ENCODE measurements at regions not wholly inside any gene's neighbourhood (a gene's known extent, or its start where the extent isn't known, plus 50 kb on each side); places are given as distances from the start of the nearest gene placed in this dataset.
"Not testable (repeated sequence)": the region's sequence is repeated elsewhere in the genome, so short reads cannot be mapped to it uniquely, and the experiment has no call there.

DNA sequence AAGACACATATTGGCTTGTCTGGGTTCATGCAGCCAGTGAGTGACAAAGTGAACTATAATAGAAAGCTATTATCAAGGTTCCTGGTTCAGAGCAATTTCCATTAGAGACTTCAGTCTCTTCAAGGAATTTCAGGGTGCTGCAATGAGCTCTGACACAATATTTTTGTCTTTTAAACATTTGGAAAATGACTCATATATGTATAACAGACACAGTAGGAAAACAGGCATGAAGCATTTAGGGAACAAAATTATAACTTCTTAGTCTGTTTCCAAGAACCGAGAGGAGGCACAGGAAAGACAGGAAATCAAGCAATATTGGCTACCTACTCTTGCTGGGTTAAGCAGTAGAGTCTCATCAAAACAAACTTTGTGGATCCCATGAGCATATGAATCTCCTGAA, 170.4 kb downstream of the PTPRC start:
- DNase-seq: no peak

DNA sequence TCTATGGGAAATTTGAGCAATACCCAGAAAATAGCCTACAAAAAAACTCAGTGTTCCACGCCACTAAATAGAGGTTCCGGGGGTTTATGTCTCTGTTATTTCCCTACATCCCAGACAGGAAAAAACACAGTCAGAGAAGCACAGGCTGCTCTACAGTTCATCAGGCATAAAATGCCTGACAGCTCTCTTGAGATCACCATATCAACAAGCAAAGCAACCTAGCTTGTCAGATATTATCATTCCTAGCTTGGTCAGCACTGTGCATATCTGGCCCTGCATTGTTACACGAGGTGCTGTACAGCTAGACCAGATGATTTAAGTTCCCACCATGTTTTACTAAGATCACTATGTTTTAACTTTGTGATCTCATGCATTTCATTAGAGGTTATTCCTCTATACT, 172.6 kb downstream of the PTPRC start:
- DNase-seq: no peak

DNA sequence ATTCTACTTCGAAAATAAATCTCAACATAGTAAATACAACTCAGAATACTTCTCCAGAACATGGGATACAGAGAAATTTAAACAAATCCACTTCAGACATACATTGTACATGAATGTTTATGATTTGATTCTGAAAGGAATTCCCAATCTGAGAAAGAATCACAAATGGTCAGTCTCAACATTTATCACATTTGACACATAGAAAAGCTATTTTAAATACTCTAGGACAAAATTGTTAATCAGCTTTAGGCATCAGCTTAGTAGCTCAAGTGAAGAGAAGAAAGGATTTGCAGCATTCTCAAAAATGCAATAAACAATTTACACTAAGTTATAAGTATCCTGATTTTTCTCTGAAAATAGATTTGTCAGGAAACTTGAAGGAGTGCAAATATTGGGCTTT, 184.8 kb downstream of the PTPRC start:
- DNase-seq: no peak

DNA sequence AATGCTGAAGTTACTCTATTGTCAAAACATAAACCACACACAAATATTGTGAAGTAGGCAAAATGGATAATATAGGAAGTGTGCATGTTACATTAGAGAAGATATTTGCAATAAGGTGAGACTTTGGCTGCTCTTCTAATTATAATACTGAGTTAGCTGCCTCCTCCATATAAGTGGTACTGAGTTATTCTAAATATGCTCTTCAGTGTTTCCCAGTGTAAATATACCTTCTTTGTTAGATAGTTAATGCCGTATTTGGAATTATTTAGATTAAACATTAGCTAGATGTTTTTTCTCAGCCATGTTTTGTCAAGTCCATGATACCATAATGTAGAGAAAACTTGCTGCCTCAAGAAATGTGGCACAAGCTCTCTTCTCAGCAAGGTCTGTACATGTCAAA, 186.4 kb downstream of the PTPRC start:
- DNase-seq: no peak

DNA sequence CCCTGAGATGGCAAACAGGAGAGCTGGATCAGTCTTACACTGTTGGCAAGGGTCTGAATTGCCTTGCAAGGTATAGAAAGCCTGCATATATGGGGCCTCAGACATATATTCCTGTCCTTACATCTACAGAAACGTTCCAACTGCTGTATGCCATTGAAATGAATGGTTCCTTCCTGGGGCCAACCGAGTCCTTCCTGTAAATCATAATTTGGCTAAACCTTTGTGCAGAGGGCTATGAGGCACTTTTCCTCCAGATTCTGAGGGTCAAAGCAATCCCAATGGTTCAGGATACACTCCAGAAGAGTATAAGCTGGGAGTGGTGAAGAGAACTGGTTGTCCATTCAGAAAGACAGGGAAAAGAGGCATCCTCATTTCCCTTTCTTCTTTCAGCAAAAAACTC, 190.5 kb downstream of the PTPRC start:
- DNase-seq: no peak

DNA sequence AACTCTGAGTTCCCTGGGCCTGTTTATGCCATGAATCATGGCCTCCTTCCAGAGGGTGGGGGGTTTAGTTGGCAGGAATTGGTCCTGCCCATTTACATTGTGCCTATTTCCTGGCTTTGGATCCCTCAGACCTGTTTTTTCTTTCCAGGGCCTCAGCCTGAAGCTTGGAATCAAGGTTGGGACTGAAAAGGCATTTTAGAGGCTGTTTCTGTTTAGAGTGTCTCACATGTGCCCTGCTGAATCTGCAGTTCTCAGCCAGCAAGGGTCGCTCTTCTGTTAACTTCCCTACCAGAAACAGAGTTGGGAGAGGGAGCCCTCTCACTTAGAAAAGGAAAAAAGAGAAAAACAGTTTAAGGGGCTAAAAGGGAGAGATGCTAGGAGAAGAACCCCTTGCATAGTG, 191.1 kb downstream of the PTPRC start:
- no peak for DNase-seq

DNA sequence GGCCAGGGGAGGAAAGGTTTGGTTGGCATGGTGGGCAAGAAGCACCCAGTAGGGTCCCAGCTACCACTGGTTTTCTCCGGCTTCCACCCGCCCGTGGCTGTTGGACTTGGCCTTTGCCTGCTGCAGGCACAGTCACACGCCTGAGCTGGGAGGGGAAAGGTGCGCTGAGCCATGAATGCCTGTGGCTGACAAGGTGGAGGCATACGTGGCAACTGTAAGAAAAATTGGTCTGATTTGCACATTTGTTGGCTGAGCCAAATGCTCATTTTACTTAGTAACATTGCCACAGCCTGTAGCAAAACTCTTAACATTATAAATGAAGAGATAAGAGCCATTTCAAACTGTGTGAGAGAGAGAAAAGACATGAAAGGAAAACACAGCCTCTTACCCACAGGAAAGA, 191.6 kb downstream of the PTPRC start:
- DNase-seq: no peak

DNA sequence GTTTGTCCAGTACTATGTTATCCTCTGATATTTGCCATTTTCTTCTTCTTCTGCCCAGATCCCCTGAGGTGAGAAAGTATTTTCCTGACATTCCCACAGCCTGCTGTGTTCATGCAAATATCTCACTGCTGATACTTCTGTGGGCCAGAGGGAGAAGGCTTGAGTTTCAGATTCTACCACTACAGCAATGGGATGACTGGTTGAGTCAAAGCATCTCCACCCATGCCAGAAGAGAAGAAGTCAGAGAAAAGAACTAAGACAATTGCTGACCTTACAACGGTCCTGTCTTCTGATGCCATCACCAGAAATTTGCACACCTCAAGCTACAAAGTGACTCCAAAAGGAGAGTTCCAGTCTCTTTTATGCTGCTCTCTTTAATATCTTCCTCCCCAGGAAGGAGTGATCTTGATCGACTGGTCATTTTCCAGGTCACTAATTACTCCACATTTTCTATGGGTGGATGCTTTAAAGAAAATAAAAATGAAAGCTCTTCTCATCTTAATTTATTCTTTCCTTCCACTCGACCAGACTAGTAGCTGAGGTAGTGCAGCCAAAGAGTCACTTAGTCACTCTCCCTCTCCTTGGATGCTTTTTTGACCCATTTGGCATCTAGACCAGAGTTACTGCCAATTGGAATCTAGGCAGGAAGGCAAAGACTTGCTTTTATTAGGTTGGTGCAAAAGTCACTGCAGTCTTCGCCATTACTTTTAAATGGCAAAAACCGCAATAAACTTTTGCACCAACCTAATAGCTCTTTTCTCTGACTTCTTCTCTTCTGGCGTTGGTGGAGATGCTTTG, 195.1 kb downstream of the PTPRC start:
- no peak for DNase-seq

DNA sequence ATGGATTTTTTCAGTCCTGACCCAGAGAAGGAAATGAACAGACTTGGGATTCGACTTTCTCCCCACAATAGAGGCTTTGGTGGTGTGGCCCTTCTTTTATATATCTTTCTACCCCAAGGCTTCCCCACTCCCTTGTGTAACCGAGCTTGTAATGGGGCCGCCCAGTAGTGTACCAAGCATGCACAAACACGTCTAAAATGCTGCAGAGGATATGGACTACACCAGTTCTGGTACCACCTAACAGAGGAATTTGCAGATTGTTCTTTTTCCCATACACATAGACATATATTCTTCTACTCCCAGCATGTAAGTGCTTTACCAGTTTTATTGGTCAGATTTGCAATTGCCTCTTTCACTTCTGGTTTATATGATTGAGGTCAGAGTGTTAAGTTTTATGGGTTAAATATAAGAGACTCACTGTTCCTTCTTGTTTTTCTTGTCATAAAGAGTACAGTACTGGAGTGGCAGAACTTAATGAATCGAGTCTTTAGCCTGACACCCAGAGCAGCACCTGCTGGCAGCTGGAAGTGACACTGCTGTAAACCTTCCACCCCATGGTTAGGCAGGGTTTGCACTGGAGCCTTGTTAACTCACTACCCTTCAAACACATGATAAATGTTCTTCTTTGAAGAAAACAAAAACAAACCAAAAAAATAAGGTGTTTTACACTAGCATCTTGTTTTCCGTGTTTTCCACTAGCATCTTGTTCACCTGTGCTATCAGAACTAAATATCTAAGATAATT, 198.6 kb downstream of the PTPRC start:
- DNase-seq: no peak

DNA sequence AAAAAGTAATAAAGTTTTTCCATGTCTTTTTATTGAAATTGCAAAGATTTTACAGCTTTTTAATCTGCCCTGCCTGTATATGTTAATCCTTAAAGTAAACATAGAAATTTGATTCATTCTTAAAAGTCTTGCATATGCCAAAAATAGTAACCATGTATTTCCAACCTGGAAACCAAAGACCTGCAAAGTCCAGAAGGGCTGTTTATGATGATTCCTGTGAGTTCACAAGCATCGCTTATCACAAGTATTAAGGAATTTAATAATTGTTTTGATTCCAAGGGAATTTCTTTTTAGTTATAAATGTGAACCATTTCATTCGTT, 199.1 kb downstream of the PTPRC start:
- DNase-seq: no peak

DNA sequence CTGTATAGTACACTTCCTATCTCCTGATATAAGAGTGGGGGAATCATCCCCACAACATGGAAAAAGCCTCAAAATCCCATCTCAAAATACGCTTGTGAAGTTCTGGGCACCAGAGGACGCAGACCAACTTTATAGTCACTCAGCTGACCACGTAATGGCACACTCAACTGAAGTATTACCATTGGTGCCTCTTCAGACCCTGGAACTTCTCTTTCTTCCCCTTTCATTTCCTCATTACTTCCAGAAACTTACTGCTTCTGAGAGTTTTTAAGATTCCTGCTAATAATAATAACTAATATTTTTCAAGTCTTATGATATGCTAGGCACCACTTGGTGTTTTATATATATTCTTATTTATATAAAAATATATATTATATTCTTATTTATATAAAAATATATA, 202.6 kb downstream of the PTPRC start:
- no peak for DNase-seq

DNA sequence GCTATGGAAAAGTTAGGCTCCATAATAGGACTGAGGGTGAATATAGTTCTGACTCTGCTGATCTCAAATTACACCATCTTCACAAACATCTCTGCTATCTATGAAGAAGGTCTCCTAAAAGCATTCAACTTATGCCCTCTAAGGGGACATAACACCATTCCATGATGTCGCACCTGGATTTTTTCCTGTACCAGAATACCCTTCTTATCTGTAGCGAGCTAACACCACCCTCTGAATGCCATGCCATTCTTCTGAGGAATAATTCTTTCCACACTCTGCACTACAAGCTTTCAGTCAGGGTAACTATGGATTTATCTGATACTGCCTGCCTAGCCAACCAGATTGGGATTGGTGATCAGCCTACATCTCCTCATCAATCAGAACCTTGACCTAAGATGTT, 203.8 kb downstream of the PTPRC start:
- no peak for DNase-seq

DNA sequence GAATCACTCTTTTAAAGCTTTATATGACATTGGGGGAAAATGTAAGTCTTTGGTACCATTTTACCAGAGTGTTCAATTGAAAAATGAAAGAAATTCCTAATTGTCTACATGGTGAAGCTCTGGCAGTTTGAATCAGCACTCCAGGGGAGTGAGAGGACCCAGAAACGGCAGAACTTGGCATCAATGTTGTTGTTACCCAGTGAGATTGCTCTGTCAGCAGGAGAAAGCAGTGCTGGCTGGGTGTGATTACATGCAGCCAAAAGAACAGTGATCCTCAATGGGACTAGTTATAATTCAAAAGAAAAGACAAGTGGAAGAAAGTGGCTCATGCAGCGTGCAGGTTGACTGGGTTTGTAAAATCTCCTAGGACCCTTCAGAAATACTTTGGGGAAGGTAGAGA, 206.4 kb downstream of the PTPRC start:
- DNase-seq: no peak

DNA sequence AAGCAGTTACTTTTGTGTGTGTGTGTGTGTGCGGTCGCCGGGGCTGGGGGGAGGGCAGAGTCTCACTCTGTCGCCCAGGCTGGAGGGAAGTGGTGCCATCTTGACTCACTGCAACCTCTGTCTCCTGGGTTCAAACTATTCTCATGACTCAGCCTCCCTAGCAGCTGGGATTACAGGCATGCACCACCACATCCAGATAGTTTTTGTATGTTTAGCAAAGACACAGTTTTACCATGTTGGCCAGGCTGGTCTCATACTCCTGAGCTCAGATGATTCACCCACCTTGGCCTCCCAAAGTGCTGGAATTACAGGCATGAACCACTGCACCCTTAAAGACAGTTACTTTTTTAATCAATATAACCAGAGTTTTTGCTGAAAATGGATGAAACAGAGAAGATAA, 207.0 kb downstream of the PTPRC start:
- DNase-seq: no peak

DNA sequence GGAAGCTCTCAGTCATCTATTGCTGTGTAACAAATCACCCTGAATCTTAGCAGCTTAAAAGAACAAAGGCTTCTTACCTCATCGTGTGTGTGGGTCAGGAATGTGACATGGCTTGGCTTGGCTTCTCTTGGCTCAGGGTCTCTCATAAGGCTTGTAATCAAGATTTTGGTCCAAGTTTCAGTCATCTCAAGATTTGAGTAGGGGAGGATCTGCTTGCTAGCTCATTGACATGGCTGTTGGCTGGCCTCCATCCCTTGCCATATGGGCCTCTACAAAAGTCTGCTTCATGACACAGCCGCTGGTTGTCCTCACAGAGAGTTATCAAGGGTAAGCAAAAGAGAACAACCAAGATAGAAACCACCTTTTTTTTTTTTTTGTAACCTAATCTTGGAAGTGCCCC, 207.7 kb downstream of the PTPRC start:
- no peak for DNase-seq

DNA sequence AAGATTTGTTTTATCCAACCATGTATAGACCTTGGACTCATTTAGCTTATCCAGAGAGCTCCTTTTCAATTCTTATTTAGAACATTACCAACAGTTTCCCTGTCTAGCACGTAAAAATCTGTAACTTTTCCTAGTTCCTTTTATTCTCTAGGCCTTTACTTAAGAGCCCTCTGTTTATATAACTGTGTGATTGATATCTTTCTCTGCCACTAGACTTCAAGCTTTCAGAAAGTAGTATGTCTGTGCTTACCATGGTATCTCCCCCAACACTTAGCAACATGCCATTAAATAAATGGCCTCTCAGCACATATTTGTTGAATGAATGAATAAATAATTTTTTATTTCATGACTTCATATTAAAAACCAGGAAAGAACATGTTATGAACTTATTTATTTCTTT, 209.4 kb downstream of the PTPRC start:
- no peak for DNase-seq

DNA sequence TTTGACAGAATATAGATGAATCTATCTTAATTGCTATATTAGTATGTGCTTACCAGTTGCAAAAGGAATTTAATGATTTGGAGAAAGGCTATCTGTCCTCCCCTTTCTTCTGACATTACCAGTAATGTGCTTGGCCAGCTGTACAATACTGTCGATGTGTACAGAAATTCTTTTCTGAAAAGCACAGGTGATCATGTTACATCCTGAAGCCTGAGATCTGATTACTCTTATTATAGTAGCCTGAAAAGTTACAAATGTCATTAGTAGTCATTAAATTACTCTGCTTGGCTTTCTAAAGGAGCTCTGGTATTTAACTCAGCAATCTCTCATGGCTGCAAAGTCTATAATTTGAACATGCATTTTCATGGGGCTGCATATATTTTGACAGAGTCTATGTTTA, 209.8 kb downstream of the PTPRC start:
- no peak for DNase-seq

DNA sequence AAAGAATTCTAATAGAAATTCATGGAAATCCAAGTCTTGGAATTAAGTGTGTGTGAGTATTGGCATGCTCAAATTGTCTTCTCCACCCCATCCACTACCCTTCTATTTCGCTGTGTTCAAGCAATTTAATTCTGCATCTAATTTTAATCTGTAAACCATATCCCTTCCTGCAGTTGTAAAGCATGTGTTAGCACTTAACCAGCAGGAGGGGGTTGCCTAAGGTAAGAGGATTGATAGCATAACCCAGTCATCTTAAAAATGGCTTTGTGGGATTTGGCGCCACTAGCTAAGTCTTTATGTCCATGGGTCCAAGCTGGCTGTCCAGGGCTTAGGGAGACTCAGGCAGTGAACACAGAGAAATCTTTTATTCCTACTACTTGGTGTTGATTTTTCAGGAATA, 210.3 kb downstream of the PTPRC start:
- no peak for DNase-seq

DNA sequence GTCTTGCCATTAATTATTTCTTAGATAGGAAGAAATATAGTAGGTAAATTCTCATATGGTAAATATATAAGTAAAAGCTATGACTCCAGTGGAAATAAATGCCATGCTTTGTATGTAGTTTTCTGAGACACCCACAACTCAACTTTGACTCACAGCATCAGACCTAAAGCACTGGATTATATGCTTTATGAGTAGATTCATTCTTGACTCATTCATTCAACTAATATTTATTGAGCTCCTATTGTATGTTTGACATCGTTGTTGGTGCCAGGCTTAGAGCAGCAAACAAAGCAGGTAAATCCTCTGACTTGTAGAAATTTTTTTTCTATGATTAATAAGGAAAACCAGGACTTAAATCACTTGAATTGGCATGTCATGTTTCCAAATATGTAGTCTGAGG, 211.4 kb downstream of the PTPRC start:
- DNase-seq: no peak

DNA sequence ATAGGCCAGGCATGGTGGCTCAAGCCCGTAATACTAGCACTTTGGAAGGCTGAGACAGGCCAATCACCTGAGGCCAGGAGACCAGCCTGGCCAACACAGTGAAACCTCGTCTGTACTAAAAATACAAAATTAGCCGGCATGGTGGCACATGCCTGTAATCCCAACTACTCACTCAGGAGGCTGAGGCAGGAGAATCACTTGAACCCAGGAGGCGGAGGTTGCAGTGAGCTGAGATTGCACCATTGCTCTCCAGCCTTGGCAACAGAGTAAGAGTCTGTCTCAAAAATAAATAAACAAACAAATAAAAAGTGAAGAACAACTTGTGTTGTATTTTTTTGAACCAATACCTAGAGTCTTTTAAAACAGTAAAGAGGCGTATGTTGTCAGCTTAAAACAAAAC, 212.1 kb downstream of the PTPRC start:
- DNase-seq: not testable (repeated sequence)

DNA sequence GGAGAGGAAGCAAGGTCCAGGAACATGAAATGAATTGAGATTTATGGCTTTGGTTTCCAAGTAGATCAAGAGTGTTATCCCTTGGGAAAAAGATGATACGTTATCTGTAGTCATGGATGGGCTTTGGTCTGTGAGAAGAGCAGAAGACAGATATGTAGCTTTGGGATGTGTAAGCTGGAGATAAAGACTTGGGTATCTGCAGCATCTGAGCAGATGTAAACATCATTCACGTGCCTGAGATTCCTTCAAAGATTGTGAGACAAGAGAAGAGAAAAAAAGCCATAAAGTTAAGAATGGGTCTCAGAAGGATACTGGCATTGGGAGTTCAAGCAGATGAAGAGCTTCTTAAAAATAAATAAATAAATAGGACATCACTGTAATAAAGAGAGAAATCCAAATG, 217.8 kb downstream of the PTPRC start:
- no peak for DNase-seq

DNA sequence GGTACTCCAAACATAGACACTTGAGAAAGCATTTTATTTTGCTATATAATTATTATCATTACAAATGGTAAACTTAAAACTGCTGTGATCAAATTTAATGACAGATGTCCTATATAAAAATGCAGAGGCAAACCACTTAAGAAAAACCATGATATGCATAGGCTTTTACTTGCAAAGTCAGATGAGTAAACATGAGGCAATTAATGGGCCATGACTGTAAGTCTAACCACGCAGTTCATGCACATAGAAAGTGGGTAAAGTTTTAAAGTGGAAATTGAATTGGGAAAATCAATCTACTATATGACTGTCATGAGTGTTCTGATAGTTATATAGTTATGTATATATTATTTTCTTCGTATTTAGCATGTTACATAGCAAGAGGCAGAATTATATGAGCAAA, 219.2 kb downstream of the PTPRC start:
- DNase-seq: no peak

DNA sequence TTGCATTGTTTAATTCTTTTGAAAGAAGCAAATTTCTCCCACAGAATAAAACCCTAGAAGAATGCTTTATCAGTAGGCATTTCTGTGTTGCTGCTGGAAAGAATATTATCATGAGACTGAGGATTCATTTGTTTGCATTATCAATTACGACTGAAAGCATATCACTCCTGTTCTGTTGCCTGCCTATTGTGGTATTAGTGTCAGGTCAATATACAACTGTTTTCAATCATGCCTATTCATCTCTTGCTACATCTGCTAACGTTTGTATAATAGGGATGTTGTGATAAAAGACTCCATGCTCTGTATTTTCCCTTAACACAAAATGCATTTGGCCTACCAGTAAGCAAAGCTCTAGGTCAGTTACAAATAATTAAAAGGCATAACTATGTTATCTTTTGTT, 221.5 kb downstream of the PTPRC start:
- no peak for DNase-seq

DNA sequence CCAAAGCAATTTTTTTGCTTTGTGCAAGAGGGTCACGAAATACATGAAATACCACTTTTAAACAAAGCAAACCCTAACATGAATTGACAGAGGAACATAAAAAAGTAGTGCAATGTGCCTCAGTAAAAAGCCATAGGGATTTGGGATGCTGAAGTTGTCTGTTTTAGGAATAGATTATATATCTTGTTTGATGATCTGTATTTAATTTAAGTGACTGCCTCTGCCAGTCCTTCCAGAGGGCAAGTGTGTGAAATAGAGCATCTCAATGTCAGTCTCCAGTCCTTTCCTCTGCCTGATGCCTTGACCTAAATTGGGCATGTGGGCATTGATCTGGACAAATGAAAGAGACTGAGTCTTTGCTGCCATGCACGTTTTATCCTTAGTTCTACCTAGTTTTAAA, 222.8 kb downstream of the PTPRC start:
- no peak for DNase-seq

DNA sequence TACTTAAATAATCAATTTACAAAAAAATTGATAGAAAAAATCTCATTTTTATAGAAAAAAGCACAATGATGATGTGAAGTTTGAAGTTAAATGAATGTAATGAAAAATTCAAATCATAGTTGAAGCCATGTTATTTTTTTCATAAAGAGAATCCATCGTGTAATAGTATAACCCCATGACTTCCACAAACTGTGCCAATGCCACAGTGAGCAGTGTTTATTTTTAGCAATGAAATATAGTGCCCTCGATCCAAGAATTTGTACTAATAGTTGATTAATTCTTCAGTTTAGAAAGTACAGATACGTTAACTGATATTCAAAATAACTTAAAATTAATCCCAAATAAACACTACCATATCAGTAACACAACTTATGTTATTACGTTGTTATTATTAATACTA, 225.9 kb downstream of the PTPRC start:
- no peak for DNase-seq
